ES-I3 (cell line): ENCODE measurements at regions not wholly inside any gene's neighbourhood (a gene's known extent, or its start where the extent isn't known, plus 50 kb on each side); places are given as distances from the start of the nearest gene placed in this dataset.
"Not testable (repeated sequence)": the region's sequence is repeated elsewhere in the genome, so short reads cannot be mapped to it uniquely, and the experiment has no call there.

Experiments used
- H3K36me3 ChIP-seq: 2 replicates; pipeline ENCODE4 v1.6.1; 2013; ENCODE audit warnings: mild to moderate bottlenecking, low read length, control low read depth, moderate library complexity; ENCODE audit not compliant: insufficient read depth
- H3K4me1 ChIP-seq: 2 replicates; pipeline ENCODE4 v1.6.1; 2013; ENCODE audit warnings: mild to moderate bottlenecking, control low read depth, low read length; ENCODE audit not compliant: insufficient read depth
- H3K9ac ChIP-seq: 2 replicates; pipeline ENCODE4 v1.6.1; 2013; ENCODE audit warnings: low read depth, mild to moderate bottlenecking, low read length, moderate library complexity
- H3K9me3 ChIP-seq: 2 replicates; pipeline ENCODE4 v1.6.1; 2013; ENCODE audit warnings: mild to moderate bottlenecking, low read length, moderate library complexity; ENCODE audit not compliant: control insufficient read depth, insufficient read depth

- H3K9me3 ChIP-seq: no peaks in the 10 kb centered on the region
- no peaks in the 10 kb centered on the region for H3K36me3 ChIP-seq
- H3K4me1 ChIP-seq: no peaks in the 10 kb centered on the region
- no peak overlapping the region for H3K9ac ChIP-seq
These were observed 393.1 kb upstream of the ASIC2 start for GRCh38 chr17:33686171-33686570.

- H3K36me3 ChIP-seq: no peaks in the 10 kb centered on the region
- H3K9ac ChIP-seq: no peak overlapping the region
- H3K4me1 ChIP-seq: no peaks in the 10 kb centered on the region
- H3K9me3 ChIP-seq: no peaks in the 10 kb centered on the region
These were observed 394.7 kb upstream of the ASIC2 start for GRCh38 chr17:33687831-33688230.

- H3K4me1 ChIP-seq: no peaks in the 10 kb centered on the region
- H3K9ac ChIP-seq: no peak overlapping the region
- no peaks in the 10 kb centered on the region for H3K9me3 ChIP-seq
- no peaks in the 10 kb centered on the region for H3K36me3 ChIP-seq
These were observed 395.7 kb upstream of the ASIC2 start for GRCh38 chr17:33688771-33689170.

- Histone ChIP-seq H3K9me3 (no peaks in the 10 kb centered on the region), H3K9ac (no peak overlapping the region), H3K36me3 (no peaks in the 10 kb centered on the region), H3K4me1 (no peaks in the 10 kb centered on the region)
These were observed 396.6 kb upstream of the ASIC2 start for GRCh38 chr17:33689725-33690124.

- Histone ChIP-seq H3K36me3 (no peaks in the 10 kb centered on the region), H3K9ac (no peak overlapping the region), H3K4me1 (no peaks in the 10 kb centered on the region), H3K9me3 (no peaks in the 10 kb centered on the region)
These were observed 402.3 kb upstream of the ASIC2 start for GRCh38 chr17:33695431-33695830.

- Histone ChIP-seq H3K9me3 (no peaks in the 10 kb centered on the region), H3K9ac (no peak overlapping the region), H3K36me3 (no peaks in the 10 kb centered on the region), H3K4me1 (no peaks in the 10 kb centered on the region)
These were observed 403.0 kb upstream of the ASIC2 start for GRCh38 chr17:33696102-33696501.

GRCh38 chr17:33697557-33697956 is 404.5 kb upstream of the ASIC2 start:
- H3K9me3 ChIP-seq: no peaks in the 10 kb centered on the region
- H3K4me1 ChIP-seq: no peaks in the 10 kb centered on the region
- no peaks in the 10 kb centered on the region for H3K36me3 ChIP-seq
- H3K9ac ChIP-seq: no peak overlapping the region

- Histone ChIP-seq H3K4me1 (no peaks in the 10 kb centered on the region), H3K36me3 (no peaks in the 10 kb centered on the region), H3K9me3 (no peaks in the 10 kb centered on the region), H3K9ac (no peak overlapping the region)
These were observed 408.8 kb upstream of the ASIC2 start for GRCh38 chr17:33701910-33702309.

- H3K4me1 ChIP-seq: no peaks in the 10 kb centered on the region
- no peaks in the 10 kb centered on the region for H3K9me3 ChIP-seq
- no peaks in the 10 kb centered on the region for H3K36me3 ChIP-seq
- H3K9ac ChIP-seq: no peak overlapping the region
These were observed 411.8 kb upstream of the ASIC2 start for GRCh38 chr17:33704856-33705255.

- Histone ChIP-seq H3K36me3 (no peaks in the 10 kb centered on the region), H3K9ac (no peak overlapping the region), H3K9me3 (no peaks in the 10 kb centered on the region), H3K4me1 (no peaks in the 10 kb centered on the region)
These were observed 416.8 kb upstream of the ASIC2 start for GRCh38 chr17:33709881-33710280.

GRCh38 chr17:33712120-33712519 is 419.0 kb upstream of the ASIC2 start:
- H3K4me1 ChIP-seq: no peaks in the 10 kb centered on the region
- no peaks in the 10 kb centered on the region for H3K9me3 ChIP-seq
- no peaks in the 10 kb centered on the region for H3K36me3 ChIP-seq
- H3K9ac ChIP-seq: no peak overlapping the region

GRCh38 chr17:33716957-33717356 is 423.9 kb upstream of the ASIC2 start:
- no peak overlapping the region for H3K9ac ChIP-seq
- H3K4me1 ChIP-seq: no peaks in the 10 kb centered on the region
- H3K9me3 ChIP-seq: no peaks in the 10 kb centered on the region
- no peaks in the 10 kb centered on the region for H3K36me3 ChIP-seq

GRCh38 chr17:33723736-33724135 is 430.6 kb upstream of the ASIC2 start:
- not testable (repeated sequence) for H3K9me3 ChIP-seq, H3K9ac ChIP-seq, H3K36me3 ChIP-seq, H3K4me1 ChIP-seq

GRCh38 chr17:33725675-33726271 is 432.7 kb upstream of the ASIC2 start:
- Histone ChIP-seq H3K4me1 (no peaks in the 10 kb centered on the region), H3K9ac (no peak overlapping the region), H3K36me3 (no peaks in the 10 kb centered on the region), H3K9me3 (no peaks in the 10 kb centered on the region; the same call in 1 of the 2 replicates)

GRCh38 chr17:33730131-33730530 is 437.0 kb upstream of the ASIC2 start:
- Histone ChIP-seq H3K9ac (no peak overlapping the region), H3K9me3 (no peaks in the 10 kb centered on the region; the same call in 1 of the 2 replicates), H3K4me1 (no peaks in the 10 kb centered on the region), H3K36me3 (no peaks in the 10 kb centered on the region)

- Histone ChIP-seq H3K4me1 (no peaks in the 10 kb centered on the region), H3K9ac (no peak overlapping the region), H3K9me3 (no peaks in the 10 kb centered on the region), H3K36me3 (no peaks in the 10 kb centered on the region)
These were observed 439.0 kb upstream of the ASIC2 start for GRCh38 chr17:33732116-33732515.
